IMR-90 (cell line): ENCODE measurements at regions not wholly inside any gene's neighbourhood (a gene's known extent, or its start where the extent isn't known, plus 50 kb on each side); places are given as distances from the start of the nearest gene placed in this dataset.

Experiments used
- ATAC-seq: fragments of 200-7000 bp; cut with Tn5 transposase; 2 replicates; pipeline ENCODE4 v1.9.1; 2020; ENCODE audit warnings: low read depth, mild to moderate bottlenecking, moderate library complexity
- BruUV-seq: library from RNA; stranded (reverse); fragments of 400-500 nt; replicated peaks from 2 replicates; lab custom pipeline; 2021; lab: Mats Ljungman, UMichigan
- CTCF ChIA-PET: fragments of 300-600 bp; formaldehyde crosslinking; extraction: SDS; loops from one replicate; lab custom pipeline; 2021; ENCODE audit warnings: antibody characterized with exemption; lab: Yijun Ruan, JAX
- POLR2A ChIA-PET: fragments of 300-600 bp; sonication (Branson Sonifier 250); formaldehyde crosslinking; loops from one replicate; lab custom pipeline; 2022; ENCODE audit warnings: antibody characterized with exemption; ENCODE audit not compliant: unreplicated experiment; lab: Charles Lee
- DNase-seq: peaks from one replicate; pipeline ENCODE4 v3.0.0; 2013
- H2AFZ ChIP-seq: replicated peaks from 2 replicates; pipeline ENCODE3; 2013; ENCODE audit warnings: low read length, mild to moderate bottlenecking; ENCODE audit not compliant: poor library complexity
- H2AK5ac ChIP-seq: 2 replicates; pipeline ENCODE4 v1.6.1; 2013; ENCODE audit warnings: low read depth, low read length, inconsistent platforms
- H2AK9ac ChIP-seq: replicated peaks from 2 replicates; pipeline ENCODE3; 2013; ENCODE audit warnings: mild to moderate bottlenecking, low read depth, low read length, moderate library complexity; ENCODE audit not compliant: poor library complexity
- H2BK120ac ChIP-seq: 2 replicates; pipeline ENCODE4 v1.6.1; 2013; ENCODE audit warnings: low read depth, low read length, inconsistent platforms
- H2BK15ac ChIP-seq: 3 replicates; pipeline ENCODE4 v1.6.1; 2013; ENCODE audit warnings: low read depth, low read length, inconsistent platforms
- H2BK20ac ChIP-seq: 2 replicates; pipeline ENCODE4 v1.6.1; 2013; ENCODE audit warnings: low read depth, mild to moderate bottlenecking, inconsistent platforms, low read length, moderate library complexity
- H2BK5ac ChIP-seq: 2 replicates; pipeline ENCODE4 v1.6.1; 2013; ENCODE audit warnings: mild to moderate bottlenecking, low read depth, low read length, inconsistent platforms; ENCODE audit not compliant: poor library complexity, severe bottlenecking
- H3K14ac ChIP-seq: replicated peaks from 2 replicates; pipeline ENCODE4 v1.6.1; 2013; ENCODE audit warnings: low read depth, low read length, inconsistent platforms
- H3K18ac ChIP-seq: 2 replicates; pipeline ENCODE4 v1.6.1; 2013; ENCODE audit warnings: low read depth, low read length, control low read depth
- H3K23ac ChIP-seq: 2 replicates; pipeline ENCODE4 v1.6.1; 2013; ENCODE audit warnings: low read depth, low read length, inconsistent platforms
- H3K27ac ChIP-seq: 2 replicates; pipeline ENCODE4 v1.5.1; 2013; ENCODE audit warnings: mild to moderate bottlenecking, control low read depth, low read length; ENCODE audit not compliant: insufficient read depth
- H3K27me3 ChIP-seq: 2 replicates; pipeline ENCODE4 v1.6.1; 2013; ENCODE audit warnings: low read length; ENCODE audit not compliant: control insufficient read depth, insufficient read depth
- H3K36me3 ChIP-seq: 2 replicates; pipeline ENCODE4 v1.6.1; 2013; ENCODE audit warnings: low read length, mixed read lengths; ENCODE audit not compliant: control insufficient read depth, insufficient read depth
- H3K4ac ChIP-seq: 2 replicates; pipeline ENCODE4 v1.6.1; 2013; ENCODE audit warnings: low read depth, low read length, inconsistent platforms
- H3K4me1 ChIP-seq: 2 replicates; pipeline ENCODE4 v1.6.1; 2013; ENCODE audit warnings: low read length, mixed read lengths; ENCODE audit not compliant: control insufficient read depth, insufficient read depth
- H3K4me2 ChIP-seq: 2 replicates; pipeline ENCODE4 v1.6.1; 2013; ENCODE audit warnings: low read depth, mild to moderate bottlenecking, control low read depth, low read length, moderate library complexity
- H3K4me3 ChIP-seq: 2 replicates; pipeline ENCODE4 v1.5.1; 2013; ENCODE audit warnings: low read depth, mild to moderate bottlenecking, control low read depth, low read length, moderate library complexity; ENCODE audit not compliant: insufficient read depth
- H3K56ac ChIP-seq: 2 replicates; pipeline ENCODE4 v1.6.1; 2013; ENCODE audit warnings: low read length, inconsistent platforms; ENCODE audit not compliant: insufficient read depth; ENCODE audit errors: extremely low read depth
- H3K79me1 ChIP-seq, 2 experiments: 2 replicates each; pipeline ENCODE4 v1.6.1; 2013; ENCODE audit warnings: low read length in 2 of 2, inconsistent platforms in 1 of 2, low read depth in 1 of 2
- H3K9ac ChIP-seq: 2 replicates; pipeline ENCODE4 v1.6.1; 2013; ENCODE audit warnings: low read depth, low read length, control low read depth
- H3K9me1 ChIP-seq: 2 replicates; pipeline ENCODE4 v1.6.1; 2013; ENCODE audit warnings: low read length, inconsistent platforms; ENCODE audit not compliant: insufficient read depth
- H3K9me3 ChIP-seq: 2 replicates; pipeline ENCODE4 v1.6.1; 2013; ENCODE audit warnings: low read length; ENCODE audit not compliant: control insufficient read depth, insufficient read depth
- H4K20me1 ChIP-seq: 2 replicates; pipeline ENCODE4 v1.6.1; 2013; ENCODE audit warnings: low read length, inconsistent platforms; ENCODE audit not compliant: insufficient read depth
- H4K5ac ChIP-seq: 2 replicates; pipeline ENCODE4 v1.6.1; 2013; ENCODE audit warnings: mild to moderate bottlenecking, low read depth, low read length, control low read depth
- H4K8ac ChIP-seq, 2 experiments: 2 replicates each; pipeline ENCODE4 v1.6.1; 2013; ENCODE audit warnings: low read depth in 2 of 2, low read length in 2 of 2, control low read depth in 1 of 2, inconsistent platforms in 1 of 2
- H4K91ac ChIP-seq: 2 replicates; pipeline ENCODE4 v1.6.1; 2013; ENCODE audit warnings: low read depth, low read length, inconsistent platforms; ENCODE audit not compliant: insufficient read depth
- BHLHE40 ChIP-seq: fragments of 150-350 bp; IDR thresholded peaks from 2 replicates; pipeline ENCODE4 v1.6.1; 2016; ENCODE audit warnings: mild to moderate bottlenecking, low read depth, low read length
- CHD1 ChIP-seq: IDR thresholded peaks from 2 replicates; pipeline ENCODE4 v1.6.1; 2012; ENCODE audit warnings: low read depth, low read length, improper control_type of control experiment
- ELK1 ChIP-seq: fragments of 150-350 bp; IDR thresholded peaks from 2 replicates; pipeline ENCODE4 v1.6.1; 2016; ENCODE audit warnings: low read depth, mild to moderate bottlenecking, low read length, moderate library complexity, borderline replicate concordance
- MXI1 ChIP-seq: IDR thresholded peaks from 2 replicates; pipeline ENCODE4 v1.6.1; 2012; ENCODE audit warnings: low read depth, mild to moderate bottlenecking, low read length, moderate library complexity, borderline replicate concordance
- NFE2L2 ChIP-seq: fragments of 150-350 bp; IDR thresholded peaks from 2 replicates; pipeline ENCODE4 v1.6.1; 2016; ENCODE audit warnings: low read depth, mild to moderate bottlenecking, low read length
- RAD21 ChIP-seq: IDR thresholded peaks from 2 replicates; pipeline ENCODE4 v1.6.1; 2012; ENCODE audit warnings: low read length, improper control_type of control experiment
- RCOR1 ChIP-seq: IDR thresholded peaks from 2 replicates; pipeline ENCODE4 v1.6.1; 2012; ENCODE audit warnings: mild to moderate bottlenecking, low read length, improper control_type of control experiment; ENCODE audit not compliant: insufficient replicate concordance
- RFX5 ChIP-seq: IDR thresholded peaks from 2 replicates; pipeline ENCODE4 v1.8.0; 2012; ENCODE audit warnings: low read depth, mild to moderate bottlenecking, low read length, moderate library complexity
- USF2 ChIP-seq: fragments of 150-350 bp; IDR thresholded peaks from 2 replicates; pipeline ENCODE4 v1.6.1; 2017; ENCODE audit warnings: mild to moderate bottlenecking, antibody characterized with exemption, low read length, low read depth
- WGBS, 2 experiments: methylation state at CpG; one replicate each; pipeline versions ENCODE4 v1.1.5 to v1.1.7; 2013; ENCODE audit warnings: missing lambda C conversion rate in 2 of 2; ENCODE audit not compliant: insufficient read length in 1 of 2; ENCODE audit errors: extremely low coverage in 2 of 2; 5-methylcytosine and 5-hydroxymethylcytosine counted together
- dilution Hi-C: fragments of 300-500 bp; cut with HindIII; formaldehyde crosslinking; loops from one replicate; pipeline ENCODE4 v1.14.3; 2018; ENCODE audit warnings: low sequenced_read_pairs; ENCODE audit not compliant: unreplicated experiment
- in situ Hi-C: fragments of 300-500 bp; cut with MboI; formaldehyde crosslinking; loops from 3 replicates; pipeline ENCODE4 v1.14.3; 2019; ENCODE audit warnings: low sequenced_read_pairs, inconsistent platforms, mixed read lengths
- intact Hi-C: fragments of 100-400 bp; cut with micrococcal nuclease; formaldehyde crosslinking; loops from 2 replicates; pipeline ENCODE4 v1.10.0; 2022

DNA sequence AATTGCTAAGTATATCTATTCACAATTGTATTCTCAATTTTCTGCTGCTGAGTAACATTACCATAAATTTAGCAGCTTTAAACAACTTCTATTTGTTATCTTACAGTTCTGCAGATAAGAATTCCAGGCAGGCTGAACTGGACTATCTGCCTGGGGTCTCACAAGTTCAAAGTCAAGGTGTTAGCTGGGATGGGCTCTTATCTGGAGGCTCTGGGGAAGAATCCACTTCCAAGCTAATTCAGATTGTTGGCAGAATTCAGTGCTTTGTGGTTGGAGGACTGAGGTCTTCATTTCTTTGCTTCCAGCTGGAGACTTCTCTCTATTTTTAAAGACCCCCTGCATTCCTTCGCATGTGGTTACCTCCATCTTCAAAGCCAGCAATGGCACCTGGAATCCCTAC is 329.9 kb upstream of the ISX start:
- Histone ChIP-seq H2BK15ac (no peak overlapping the region), H4K20me1 (no peaks in the 10 kb centered on the region), H3K14ac (no peak overlapping the region), H3K27ac (no peak overlapping the region), H3K36me3 (no peaks in the 10 kb centered on the region), H3K18ac (no peak overlapping the region), H3K4me2 (no peak overlapping the region), H3K4ac (no peak overlapping the region), H2AFZ (no peak overlapping the region), H3K56ac (no peak overlapping the region), H3K79me1 (no peaks in the 10 kb centered on the region), H2AK5ac (no peak overlapping the region), H4K8ac (no peak overlapping the region), H3K9me3 (peaks cover 15% of the 10 kb centered on the region), H3K9ac (no peak overlapping the region), H3K27me3 (no peaks in the 10 kb centered on the region), H3K23ac (no peak overlapping the region), H3K9me1 (no peaks in the 10 kb centered on the region), H3K4me3 (no peak overlapping the region), H2BK5ac (no peak overlapping the region), H2BK20ac (no peak overlapping the region), H2AK9ac (no peak overlapping the region), H2BK120ac (no peak overlapping the region), H4K5ac (no peak overlapping the region), H3K4me1 (no peaks in the 10 kb centered on the region), H4K91ac (no peak overlapping the region)
- POLR2A ChIA-PET, result no interaction called here
- dilution Hi-C loops, result no loop called here
- TF ChIP-seq USF2 (no peak), NFE2L2 (no peak), CHD1 (no peak), ELK1 (no peak), RAD21 (no peak), BHLHE40 (no peak), RFX5 (no peak), MXI1 (no peak), RCOR1 (no peak)
- no CpG with 5 or more reads among the region's 1 CpG for WGBS, 2 experiments
- ATAC-seq (no peak), DNase-seq (no peak)
- BruUV-seq, result no TSS peak
- intact Hi-C loops, result no loop called here
- in situ Hi-C loops, result no loop called here
- CTCF ChIA-PET, result no interaction called here
